ENCODE measurements at regions not wholly inside any gene's neighbourhood (a gene's known extent, or its start where the extent isn't known, plus 50 kb on each side); places are given as distances from the start of the nearest gene placed in this dataset.
"Not testable (repeated sequence)": the region's sequence is repeated elsewhere in the genome, so short reads cannot be mapped to it uniquely, and the experiment has no call there.

DNA sequence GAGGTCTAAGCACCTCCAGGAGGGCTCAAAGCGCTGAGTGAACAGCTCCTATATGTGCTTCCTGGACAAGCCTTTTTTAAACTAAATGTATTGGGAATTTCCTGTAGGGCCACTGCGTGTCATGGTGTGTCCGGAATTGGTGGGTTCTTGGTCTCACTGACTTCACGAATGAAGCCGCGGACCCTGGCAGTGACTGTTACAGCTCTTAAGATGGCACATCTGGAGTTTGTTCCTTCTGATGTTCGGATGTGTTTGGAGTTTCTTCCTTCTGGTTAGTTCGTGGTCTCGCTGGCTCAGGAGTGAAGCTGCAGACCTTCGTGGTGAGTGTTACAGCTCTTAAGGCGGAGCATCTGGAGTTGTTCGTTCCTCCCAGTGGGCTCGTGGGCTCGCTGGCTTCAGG, 51.2 kb upstream of the CXorf51A start:
- TF ChIP-seq EZH2phosphoT487 (IDR thresholded peaks at IDR 0.05; ENCODE audit: borderline replicate concordance, low read depth, low read length): not testable (repeated sequence)
- TF ChIP-seq, protein P1, sequence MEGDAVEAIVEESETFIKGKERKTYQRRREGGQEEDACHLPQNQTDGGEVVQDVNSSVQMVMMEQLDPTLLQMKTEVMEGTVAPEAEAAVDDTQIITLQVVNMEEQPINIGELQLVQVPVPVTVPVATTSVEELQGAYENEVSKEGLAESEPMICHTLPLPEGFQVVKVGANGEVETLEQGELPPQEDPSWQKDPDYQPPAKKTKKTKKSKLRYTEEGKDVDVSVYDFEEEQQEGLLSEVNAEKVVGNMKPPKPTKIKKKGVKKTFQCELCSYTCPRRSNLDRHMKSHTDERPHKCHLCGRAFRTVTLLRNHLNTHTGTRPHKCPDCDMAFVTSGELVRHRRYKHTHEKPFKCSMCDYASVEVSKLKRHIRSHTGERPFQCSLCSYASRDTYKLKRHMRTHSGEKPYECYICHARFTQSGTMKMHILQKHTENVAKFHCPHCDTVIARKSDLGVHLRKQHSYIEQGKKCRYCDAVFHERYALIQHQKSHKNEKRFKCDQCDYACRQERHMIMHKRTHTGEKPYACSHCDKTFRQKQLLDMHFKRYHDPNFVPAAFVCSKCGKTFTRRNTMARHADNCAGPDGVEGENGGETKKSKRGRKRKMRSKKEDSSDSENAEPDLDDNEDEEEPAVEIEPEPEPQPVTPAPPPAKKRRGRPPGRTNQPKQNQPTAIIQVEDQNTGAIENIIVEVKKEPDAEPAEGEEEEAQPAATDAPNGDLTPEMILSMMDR (conservative IDR thresholded peaks at IDR 0.05; ENCODE audit: low read length): not testable (repeated sequence)
